DMS153 treated with DMSO at 0.1 percent for 48 hours (cell line): ENCODE measurements at regions not wholly inside any gene's neighbourhood (a gene's known extent, or its start where the extent isn't known, plus 50 kb on each side); places are given as distances from the start of the nearest gene placed in this dataset.

Source experiments
- DNase-seq: peaks from one replicate; lab custom pipeline; 2025; ENCODE audit not compliant: unreplicated experiment; lab: John Stamatoyannopoulos, UW

DNA sequence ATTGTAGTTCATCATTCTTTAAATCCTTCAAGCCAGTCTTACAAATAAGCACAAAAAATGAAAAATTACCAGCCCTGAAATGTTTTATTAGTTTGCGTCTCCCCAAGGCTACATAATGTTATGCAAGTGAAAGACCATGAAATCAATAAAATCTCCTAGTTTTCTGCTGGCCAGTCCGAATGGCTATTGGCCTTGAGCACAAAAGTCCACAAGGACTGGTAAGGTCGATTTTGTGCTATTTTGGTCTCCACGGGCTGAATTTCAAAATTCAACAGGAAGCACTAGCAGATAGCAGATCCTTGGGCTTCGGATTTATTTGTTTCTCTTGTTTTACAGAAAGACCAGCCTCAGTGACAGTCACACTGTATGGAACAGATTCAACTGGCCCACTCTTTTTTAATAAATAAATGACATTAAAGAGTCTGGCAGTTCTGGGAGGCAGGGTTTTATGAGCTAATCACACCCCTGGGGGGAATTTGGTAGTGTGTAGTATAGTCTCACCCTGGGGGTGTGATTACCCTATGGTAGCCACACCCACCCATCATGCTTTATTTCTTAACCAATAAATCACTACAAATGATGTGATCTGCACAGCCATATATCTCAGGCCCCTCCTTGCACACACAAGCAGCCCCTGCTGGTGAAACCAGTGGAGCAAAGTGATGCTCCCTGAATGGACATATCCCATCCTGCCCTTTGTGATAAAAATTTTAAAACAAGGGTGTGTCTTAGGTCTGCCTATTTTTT lies 51.1 kb upstream of the TMEM33 start:
- DNase-seq: no peak

DNA sequence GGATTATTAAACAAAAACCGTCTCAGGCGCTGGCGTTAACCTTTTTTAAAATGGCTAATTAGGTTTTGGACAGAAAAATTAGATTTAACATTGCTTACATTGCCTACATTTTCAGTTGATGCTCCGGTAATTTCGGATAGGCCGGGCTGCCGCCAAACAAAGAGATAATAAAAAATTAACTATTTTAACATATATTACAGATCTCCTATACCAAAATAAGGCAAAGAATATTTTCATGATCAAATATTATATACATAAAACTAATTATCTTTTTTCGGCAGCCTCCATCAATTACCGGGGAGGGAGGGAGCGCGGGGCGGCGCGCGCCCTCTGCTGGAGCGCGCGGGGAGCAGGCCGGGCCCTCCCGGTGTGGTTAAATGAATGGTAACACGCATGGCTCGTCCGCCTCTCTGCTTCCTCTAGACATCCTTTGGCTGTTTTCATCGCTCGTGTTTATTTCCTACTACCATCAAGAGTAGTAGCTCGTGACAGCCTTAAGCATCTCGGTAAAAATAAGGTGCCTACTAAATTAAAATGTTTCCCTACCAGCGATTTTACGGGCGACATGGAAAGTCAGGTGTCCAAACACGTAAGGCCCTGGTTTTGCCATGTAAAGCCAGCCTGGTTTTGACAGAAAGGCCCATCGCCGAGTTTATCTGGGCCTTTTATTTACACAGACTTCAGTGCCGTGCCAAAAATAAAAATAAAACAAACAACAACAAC lies 52.4 kb upstream of the TMEM33 start:
- DNase-seq: peak; percentile 15

DNA sequence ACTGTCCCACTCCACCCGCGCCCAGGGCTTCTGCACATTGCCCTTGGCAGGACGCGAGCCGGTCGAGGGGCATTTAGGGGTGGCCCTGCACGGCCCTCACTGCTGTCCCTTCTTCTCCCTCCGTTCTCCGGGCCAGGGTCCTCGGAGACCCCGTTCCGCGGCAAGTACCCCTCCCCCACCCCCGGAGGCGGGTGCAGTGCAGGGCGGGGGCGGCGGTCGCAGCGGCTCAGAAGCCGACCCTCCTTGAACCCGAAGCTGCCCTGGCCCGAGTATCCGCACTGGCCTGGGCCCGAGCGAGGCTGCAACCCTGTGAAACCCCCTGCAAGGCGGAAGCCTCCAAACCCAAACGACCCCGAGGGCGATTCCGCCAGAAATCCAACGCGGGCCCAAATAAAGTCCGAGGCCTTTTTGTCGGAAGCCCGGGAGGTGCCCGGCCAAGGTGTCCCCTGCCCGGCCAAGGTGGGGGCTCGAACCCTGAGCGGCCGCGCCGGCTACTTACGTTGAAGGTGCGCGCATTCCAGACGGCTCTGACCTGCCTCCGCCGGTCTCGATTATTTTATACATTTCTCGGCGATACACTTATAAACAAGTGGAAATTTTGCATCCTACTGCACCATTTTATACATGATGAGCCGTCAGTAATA lies 53.1 kb upstream of the TMEM33 start:
- no peak for DNase-seq

DNA sequence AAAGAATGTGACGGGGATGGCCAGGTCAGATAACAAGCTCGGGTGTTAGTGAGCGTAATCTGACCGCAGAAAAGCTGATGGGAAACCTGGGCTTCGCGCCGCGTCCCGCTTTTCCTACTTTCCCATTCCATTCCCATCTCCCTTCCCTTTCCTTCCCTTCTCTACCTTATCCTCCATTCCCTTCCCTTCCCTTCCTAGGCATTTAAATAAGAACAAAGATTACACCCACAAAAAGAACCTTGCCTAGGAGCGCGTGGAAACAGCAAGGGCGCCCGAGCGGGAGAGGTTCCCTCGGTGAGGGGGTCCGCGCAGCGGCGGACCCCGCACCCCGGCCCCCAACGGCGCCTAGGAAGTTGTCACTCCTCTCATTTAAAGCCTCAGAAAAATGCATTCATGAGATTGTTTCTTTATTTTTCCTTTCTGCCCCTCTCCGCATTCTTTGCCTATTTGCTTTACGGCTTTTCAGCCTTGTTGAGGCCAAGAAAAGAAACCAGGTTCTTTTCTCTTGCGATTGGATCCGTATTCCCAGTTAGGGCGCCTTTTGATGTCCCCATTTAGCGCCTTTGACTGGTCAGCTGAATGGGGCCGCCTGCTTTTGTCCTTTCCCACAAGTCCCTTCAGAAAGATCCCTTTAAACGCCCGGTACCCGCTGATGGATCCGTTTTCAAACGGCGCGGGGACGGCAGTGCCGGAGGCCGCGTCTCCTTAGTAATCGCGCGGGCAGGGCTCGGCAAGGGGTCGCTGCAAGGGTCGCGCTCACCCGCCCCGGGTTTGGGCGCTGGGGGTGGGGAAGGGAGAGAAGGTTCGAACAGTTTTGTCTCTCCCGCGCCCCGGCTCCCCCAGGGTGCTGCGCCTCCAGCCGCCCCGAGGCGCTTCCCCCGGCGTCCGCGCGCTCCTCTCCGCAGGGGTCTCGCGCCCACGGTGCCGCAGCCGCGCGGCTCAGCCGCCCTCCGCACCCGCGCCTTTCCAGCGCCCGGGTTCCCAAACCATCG lies 54.1 kb upstream of the TMEM33 start:
- DNase-seq: no peak

DNA sequence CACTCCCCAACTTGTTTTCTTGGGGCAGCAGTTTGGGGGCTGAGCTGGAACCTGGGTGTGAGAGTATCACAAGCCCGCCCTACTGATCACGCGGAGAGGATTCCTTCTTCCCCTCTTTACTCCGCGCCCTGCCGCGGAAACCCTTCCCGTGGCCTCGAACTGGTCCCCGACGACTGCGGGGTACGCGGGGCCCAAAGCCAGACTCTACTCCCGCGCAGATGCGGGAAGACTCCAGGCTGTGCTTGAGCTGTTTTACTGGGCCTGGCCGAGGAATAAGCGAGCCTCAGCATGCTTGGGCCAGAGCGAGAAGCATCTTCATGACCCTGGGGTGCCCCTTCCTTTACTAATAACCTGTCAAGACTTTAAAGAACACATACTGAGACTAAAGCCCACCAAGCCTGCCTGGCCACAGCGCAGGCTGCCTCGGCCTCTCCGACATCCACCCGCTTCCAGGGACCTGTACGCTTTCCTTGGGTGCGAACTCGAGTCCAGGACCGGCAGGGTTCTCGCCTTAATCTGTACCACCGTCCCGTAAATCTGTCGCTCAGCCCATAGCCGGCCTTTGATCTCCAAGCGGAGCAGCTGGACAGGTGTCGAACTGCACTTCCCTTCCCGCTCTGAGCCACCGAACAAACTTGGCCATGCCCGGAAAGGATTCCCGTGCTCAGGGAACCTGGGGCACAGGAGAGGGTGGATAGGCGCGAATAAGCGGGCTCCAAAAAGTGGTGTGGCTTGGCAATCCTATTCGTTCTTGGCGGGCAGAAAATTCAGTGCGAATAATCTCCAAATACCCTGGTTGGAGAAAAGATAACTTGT lies 55.0 kb upstream of the TMEM33 start:
- DNase-seq: no peak

DNA sequence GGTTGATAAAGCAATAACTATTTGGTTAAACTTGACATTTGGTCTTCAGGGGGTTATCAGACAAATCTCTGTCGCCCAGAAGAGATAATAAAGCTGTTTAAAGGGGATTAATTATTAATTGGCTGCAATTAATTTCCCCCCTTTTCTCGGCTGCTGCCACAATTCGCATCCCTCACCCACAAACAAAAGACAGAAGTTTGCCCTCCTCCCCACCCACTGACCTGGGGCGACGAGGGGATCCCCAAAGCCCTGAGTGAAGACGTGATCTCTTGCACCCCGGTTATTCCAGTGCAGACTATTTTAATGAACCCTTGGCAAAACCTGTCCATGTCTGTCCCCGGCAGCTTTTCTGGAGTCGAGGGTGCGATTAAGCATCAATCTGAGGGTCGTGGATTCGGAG lies 55.7 kb upstream of the TMEM33 start:
- no peak for DNase-seq

DNA sequence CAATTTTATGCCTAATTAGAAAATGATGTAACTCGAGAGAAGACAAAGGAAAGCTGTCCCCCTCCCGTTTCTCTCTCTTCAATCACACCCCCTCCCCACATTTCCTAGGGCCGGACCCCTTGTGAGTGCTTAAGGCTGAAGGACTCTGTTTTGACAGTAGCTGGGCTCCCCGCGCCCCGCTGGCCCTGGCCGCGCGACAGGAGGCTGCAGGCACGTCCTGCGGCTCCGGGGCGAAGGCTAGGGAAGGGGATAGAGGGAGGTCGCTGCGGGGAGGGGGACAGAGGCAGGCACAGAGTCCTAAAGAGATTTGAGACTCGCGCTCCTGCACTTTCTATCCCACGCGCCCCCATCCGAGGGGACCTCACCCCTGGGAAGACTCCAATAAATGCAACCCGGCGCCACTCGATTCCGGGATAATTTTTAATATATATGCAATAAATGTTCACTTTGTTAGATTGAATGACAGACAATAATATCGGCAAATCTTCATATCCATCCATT lies 56.2 kb upstream of the TMEM33 start:
- no peak for DNase-seq

DNA sequence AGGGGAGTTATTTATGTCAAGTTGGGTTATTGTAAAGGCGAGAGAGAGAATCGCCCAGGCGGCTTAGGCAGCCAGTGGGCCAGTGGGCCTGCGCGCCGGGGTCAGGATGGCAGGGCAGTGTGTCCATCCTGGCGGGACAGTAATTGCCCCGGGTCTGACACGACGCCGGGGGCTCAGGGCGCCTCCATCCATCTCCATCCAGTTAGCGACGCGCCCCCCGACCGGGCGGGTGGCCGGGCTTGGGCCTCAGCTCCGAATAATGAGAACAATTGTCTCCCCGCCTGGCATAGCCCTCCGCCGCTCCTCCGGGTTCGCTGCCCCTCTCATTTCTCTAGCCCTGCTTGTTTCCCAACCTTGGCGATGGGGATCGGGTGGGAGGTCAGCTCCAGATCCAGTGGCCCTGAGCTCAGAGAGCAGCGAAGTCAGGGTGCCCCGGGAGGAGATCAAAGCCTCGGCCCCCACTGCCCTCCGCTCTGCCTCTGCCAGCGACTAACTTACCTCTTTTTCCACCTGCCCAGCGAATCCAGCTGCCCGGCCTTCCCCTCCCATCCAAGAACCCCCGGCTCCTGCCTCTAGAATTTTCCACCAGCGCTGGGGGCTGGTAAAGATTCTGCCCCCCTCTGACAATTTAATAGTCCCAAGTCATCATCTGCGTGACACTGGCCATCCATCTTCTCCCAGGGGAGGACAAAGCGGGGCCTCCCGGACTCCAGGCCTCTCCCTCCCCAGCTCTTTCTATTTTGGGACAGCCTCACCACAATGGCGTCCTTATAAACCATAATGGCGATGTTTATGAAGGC lies 56.9 kb upstream of the TMEM33 start:
- no peak for DNase-seq

DNA sequence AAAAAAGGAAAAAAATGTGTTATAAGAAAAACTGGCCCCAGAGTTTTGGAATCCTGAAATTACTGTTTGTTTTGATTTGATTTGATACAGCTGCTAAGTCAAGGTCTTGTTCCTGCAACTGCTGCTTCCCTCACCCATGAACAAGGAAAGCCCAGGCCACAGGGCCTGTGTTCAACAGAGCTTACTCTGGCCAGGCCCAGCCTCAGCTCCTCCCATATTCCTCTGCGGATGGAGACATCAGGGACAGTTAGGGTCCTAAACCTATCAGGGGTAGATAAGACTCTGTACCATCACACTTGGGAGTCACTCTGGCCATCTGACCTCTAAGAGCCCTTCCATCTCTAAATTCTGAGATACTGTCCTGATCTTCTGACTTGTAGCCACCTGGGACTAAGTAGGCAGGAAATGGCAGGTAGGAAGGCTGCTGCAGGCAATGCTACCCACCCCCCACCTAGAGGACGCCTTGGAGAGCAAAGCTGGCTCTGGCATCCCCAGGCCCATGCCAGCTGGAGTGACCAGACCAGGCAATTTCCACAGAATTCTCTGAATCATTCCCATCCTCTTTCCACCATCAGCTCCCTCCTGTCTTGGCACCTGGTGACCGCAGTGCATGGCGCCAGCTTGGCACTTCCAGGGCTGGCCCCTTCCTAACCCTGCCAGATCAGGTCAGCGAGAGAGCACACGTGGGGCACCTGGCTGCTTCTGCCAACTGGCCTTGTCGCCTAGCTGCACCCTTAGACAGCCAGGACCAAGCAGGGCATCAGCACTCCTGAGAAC lies 58.0 kb upstream of the TMEM33 start:
- DNase-seq: no peak

DNA sequence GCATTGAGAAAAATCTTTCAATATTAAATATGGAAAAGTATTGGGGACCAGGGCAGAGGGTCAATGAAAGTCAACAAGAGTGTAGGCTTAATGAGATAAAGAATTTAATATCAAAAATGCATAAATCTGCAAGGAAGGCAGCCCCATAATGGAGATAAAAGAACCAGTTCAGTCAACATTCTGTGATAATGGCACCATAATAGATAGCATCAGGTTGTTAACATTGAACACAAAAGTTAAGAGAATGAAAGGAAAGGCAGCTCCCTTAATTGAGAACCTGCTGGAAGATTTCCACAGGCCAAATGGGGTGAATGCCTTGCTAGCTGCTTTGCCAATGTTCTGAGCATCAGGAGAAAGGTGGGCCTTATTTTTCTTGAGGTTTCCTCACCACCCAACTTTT lies 60.4 kb upstream of the TMEM33 start:
- no peak for DNase-seq

DNA sequence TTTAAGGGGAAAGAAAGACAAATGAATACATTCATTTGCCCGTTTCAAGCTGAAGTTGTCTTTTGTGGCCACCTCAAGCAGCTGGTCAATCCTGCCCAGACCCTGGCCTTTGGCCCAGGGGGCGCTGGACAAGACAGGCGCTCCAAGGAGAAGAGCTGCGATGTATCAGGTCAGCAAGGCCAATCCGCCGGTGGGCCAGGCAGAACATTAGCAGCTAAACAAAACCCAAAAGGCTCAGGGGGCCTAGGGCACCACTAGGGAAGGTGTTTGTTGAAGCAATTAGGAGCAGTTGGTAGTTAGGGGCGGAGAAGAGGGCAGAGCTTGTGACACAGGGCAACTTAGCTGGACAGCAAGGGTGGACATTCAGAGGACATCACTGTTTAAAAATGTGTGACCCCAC lies 60.8 kb upstream of the TMEM33 start:
- no peak for DNase-seq

DNA sequence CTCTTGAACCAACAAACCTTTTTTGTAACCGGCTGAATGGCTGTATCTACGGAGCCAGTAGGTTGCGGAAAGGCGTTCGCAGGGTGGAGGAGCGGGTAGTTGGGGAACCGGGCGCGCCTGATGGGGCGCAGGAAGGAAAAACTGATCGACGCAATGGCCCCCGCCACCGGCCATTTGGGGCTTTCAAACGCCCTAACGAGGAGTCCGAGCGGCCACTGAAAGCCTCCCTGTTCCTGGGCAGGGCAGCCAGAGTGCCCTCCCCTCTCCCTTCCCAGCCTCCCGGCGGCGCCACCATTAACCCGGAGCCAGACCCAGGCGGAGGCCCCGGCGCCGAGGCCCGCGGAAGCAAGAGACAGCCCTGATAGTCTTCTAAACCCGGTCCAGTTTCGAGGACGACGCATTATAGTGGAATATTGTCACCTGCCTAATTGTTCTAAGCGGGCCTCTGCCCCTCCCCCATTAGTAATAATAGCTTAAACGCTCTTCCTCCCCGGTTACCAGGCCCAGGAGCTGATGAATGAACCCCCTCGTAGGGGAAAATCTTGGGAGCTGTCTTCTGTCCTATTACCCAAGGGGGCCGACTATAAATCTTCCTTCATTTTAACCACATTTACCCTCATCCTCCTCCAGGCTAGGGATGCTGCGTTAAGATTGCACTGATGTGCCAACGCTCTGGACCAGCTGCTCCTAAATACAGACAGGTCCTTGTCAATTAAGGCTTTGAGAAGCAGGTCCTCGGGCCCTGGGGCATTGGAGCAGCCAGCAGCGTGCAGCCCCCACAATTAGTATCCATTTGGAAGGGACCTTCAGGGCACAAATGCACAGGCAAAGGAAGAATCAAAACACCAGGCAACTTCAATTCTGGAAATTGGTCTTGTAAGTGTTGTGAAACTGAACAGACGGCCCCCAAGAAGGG lies 61.6 kb upstream of the TMEM33 start:
- no peak for DNase-seq

DNA sequence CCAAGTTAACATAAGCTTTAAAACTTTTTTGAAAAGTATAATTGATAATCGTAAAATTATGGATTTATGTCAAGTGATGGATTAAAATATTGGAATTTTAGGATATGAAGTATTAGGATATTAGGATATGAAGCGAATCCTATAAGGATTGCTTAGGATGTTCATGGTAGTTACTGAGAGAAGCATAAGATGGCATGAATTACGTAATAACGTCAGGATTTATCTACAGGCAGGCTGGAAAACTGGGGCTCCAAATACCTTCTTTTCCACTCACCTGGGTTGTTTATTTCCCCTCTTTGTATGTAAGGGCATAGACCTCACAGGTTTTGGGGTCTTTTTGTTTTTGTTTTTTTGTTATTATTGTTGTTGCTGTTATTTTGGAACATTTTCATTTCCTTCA lies 65.2 kb upstream of the TMEM33 start:
- DNase-seq: no peak

DNA sequence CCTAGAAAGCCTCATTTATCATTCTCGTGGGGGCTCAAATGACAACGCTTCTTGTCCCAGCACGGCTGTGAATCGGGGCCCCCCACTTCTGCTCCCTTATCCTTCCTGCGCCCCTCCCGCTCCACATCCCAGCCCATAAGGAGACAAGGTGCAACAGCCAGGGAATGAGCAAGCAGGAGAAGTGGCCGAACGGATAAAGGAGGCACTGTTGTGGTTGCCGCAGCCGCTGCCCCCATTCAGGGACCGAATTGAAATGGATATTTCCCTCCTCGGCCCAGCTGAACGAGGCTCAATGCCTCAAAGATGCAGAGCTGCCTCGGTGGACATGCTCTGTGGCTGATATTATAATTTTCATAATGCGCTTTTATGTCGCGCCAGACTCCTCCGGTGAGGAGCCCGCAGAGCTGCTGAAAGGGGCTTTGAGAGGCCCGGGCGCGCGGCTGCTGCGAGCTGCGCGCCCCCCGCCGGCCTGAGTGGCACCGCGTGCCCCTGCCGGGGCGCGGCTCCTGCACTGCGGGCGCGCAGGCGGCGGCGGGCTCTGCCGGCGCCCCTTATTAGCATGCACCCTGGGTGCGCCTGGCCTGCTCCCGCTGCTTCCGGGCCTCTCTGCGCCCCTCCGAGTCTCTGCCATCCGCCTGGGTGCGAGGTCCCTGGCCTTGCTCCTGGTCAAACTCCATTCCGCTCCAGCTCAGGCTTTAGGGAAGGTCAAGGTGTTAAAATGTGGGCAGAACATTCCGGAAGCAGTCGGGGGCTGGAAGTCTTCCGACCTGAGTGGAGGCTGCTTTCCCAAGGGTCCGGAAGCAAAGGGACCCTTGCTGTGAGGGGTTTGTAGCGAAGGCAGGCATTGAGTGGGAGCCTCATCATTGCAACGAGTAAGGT lies 68.2 kb upstream of the TMEM33 start:
- DNase-seq: no peak

DNA sequence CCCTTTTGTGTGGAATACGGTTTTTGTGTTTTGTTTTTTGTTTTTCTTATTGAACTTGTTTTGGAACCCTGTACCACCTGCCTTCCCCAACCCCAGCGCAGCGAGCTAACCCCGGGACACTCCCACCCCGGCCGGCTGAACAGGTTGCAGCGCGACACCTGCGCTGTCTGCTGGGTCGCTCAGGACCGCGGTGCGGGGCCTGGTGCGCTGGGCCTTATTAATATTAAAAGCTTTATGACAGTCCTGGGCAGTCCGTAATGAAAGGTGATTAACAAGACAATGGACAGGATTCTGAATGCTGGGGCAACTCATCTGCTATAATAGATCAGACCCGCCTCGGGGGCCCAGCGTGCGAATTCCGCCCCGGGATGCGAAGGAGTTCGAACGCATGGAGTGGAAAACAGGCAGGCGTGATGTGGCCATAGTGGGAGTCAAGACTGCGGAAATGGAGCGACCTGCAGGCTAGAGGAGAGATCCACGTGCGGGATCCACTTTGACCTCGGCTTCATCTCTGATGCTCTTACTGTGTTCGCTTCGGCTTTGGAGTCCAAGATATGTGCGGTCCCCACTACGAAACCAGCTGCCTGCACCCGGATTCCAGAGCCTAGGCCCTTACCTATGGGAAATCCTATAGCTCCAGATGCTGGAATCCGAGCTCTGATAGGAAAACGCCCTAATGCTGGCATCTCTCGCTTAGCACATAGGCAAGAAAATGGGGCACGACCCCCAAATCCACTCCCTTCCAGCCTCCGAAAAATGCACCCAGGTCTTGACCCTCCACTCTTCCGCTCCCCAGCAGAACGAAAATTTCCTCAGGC lies 69.0 kb upstream of the TMEM33 start:
- DNase-seq: no peak
